ENCODE measurements at regions not wholly inside any gene's neighbourhood (a gene's known extent, or its start where the extent isn't known, plus 50 kb on each side); places are given as distances from the start of the nearest gene placed in this dataset.

DNA sequence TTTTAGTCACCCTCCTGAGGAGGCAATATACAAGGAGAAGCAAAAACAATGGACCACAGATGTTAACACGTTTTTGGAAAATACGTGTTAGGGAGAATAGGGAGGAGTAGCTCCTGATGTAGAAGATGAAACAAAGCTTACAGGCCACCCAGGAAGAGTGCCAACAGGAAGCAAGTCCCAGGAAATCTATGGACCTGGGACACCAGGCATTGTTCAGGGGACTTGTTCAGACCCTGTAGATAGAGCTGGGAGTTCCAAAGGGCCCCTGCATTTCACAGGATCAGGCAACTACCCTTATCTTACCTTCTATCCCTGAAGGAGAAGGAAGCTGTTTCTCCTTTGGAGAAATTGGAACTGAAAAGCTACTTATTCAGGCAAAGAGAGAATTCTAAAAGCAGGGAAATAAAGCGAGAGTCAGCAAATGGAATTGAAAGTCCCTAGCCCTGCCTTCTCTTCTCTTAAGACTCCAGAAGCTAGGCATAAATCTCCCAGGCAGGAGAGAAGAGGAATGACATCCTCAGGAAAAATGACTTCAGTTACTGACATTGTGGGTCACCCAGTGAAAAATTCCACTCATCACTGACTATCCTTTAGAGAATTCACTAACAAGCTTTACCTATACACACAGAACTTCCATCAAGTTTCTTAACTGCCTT is 77.7 kb upstream of the FAM3C start:
- TF ChIP-seq, protein P1, sequence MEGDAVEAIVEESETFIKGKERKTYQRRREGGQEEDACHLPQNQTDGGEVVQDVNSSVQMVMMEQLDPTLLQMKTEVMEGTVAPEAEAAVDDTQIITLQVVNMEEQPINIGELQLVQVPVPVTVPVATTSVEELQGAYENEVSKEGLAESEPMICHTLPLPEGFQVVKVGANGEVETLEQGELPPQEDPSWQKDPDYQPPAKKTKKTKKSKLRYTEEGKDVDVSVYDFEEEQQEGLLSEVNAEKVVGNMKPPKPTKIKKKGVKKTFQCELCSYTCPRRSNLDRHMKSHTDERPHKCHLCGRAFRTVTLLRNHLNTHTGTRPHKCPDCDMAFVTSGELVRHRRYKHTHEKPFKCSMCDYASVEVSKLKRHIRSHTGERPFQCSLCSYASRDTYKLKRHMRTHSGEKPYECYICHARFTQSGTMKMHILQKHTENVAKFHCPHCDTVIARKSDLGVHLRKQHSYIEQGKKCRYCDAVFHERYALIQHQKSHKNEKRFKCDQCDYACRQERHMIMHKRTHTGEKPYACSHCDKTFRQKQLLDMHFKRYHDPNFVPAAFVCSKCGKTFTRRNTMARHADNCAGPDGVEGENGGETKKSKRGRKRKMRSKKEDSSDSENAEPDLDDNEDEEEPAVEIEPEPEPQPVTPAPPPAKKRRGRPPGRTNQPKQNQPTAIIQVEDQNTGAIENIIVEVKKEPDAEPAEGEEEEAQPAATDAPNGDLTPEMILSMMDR (conservative IDR thresholded peaks at IDR 0.05; ENCODE audit: low read length) = no peak
- TF ChIP-seq EZH2phosphoT487 (IDR thresholded peaks at IDR 0.05; ENCODE audit: borderline replicate concordance) = no peak

Measured in Loucy (cell line).